HAP-1 (cell line): ENCODE measurements at regions not wholly inside any gene's neighbourhood (a gene's known extent, or its start where the extent isn't known, plus 50 kb on each side); places are given as distances from the start of the nearest gene placed in this dataset.

Experiments
- DNase-seq, 2 experiments: peaks; one replicate each; pipeline ENCODE4 v3.0.0-alpha.2; 2016 to 2020; ENCODE audit warnings: low spot score in 2 of 2
- H3K27me3 ChIP-seq: fragments of 250-450 bp; sonication (Bioruptor Pico); 2 replicates; pipeline ENCODE4 v1.5.1; 2020; ENCODE audit warnings: low read depth, mild to moderate bottlenecking, moderate library complexity
- H3K36me3 ChIP-seq: fragments of 250-450 bp; sonication (Bioruptor Pico); replicated peaks from 2 replicates; pipeline ENCODE4 v1.5.1; 2020; ENCODE audit warnings: mild to moderate bottlenecking
- H3K4me1 ChIP-seq: fragments of 250-450 bp; sonication (Bioruptor Pico); 2 replicates; pipeline ENCODE4 v1.5.1; 2020; ENCODE audit warnings: mild to moderate bottlenecking
- H3K4me3 ChIP-seq: fragments of 250-450 bp; sonication (Bioruptor Pico); 2 replicates; pipeline ENCODE4 v1.5.1; 2020; ENCODE audit warnings: mild to moderate bottlenecking, moderate library complexity
- H3K9me3 ChIP-seq: fragments of 250-450 bp; sonication (Bioruptor Pico); 2 replicates; pipeline ENCODE4 v1.5.1; 2020; ENCODE audit warnings: mild to moderate bottlenecking, moderate library complexity
- in situ Hi-C: fragments of 300-500 bp; cut with MboI; formaldehyde crosslinking; loops from 3 replicates; pipeline ENCODE4 v1.14.3; 2020; ENCODE audit warnings: low sequenced_read_pairs, inconsistent platforms, mixed read lengths

DNA sequence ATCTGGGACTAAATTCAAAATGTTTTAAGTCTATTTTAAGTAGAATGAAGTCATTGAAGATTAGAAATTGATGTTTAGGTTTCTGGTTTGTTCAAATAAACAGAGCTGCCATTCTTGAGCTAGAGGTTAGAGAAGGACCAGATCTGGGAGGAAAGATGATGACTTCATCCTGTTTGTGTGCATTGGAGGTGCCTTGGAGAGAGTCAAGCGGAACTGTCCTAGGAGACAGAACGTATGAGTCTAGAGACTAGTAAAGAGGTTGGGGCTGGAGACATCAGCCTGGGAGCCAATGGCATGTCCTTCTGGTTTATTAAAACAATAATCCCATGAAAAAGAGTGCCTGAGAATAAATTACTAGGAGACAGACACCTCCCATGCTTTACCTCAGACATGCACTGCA is 303.4 kb downstream of the KBTBD8 start:
- no peaks in the 10 kb centered on the region for H3K9me3 ChIP-seq
- H3K4me1 ChIP-seq = peaks cover 9% of the 10 kb centered on the region
- H3K36me3 ChIP-seq = no peaks in the 10 kb centered on the region
- in situ Hi-C loops = no loop called here
- no peak for DNase-seq
- no peak overlapping the region for H3K4me3 ChIP-seq
- peaks cover 2% of the 10 kb centered on the region; the same call in 1 of the 2 replicates for H3K27me3 ChIP-seq

- H3K27me3 ChIP-seq = peaks cover 2% of the 10 kb centered on the region; the same call in 1 of the 2 replicates
These were observed 304.4 kb downstream of the KBTBD8 start for GRCh38 chr3:67302489-67302888.

GRCh38 chr3:67305160-67305559 is 307.1 kb downstream of the KBTBD8 start:
- in situ Hi-C loops = no loop called here
- Histone ChIP-seq H3K27me3 (peaks cover 2% of the 10 kb centered on the region; the same call in 1 of the 2 replicates), H3K4me1 (peaks cover 9% of the 10 kb centered on the region), H3K36me3 (no peaks in the 10 kb centered on the region), H3K4me3 (no peak overlapping the region), H3K9me3 (no peaks in the 10 kb centered on the region)
- DNase-seq = no peak

More at GRCh38 chr3:67302489-67302888, 304.4 kb downstream of the KBTBD8 start:
- H3K4me3 ChIP-seq = no peak overlapping the region
- H3K36me3 ChIP-seq = no peaks in the 10 kb centered on the region
- peaks cover 9% of the 10 kb centered on the region for H3K4me1 ChIP-seq
- no peaks in the 10 kb centered on the region for H3K9me3 ChIP-seq
- in situ Hi-C loops = no loop called here
- no peak for DNase-seq

- Histone ChIP-seq H3K4me3 (no peak overlapping the region), H3K9me3 (no peaks in the 10 kb centered on the region), H3K4me1 (peaks cover 9% of the 10 kb centered on the region), H3K36me3 (no peaks in the 10 kb centered on the region), H3K27me3 (peaks cover 2% of the 10 kb centered on the region; the same call in 1 of the 2 replicates)
- in situ Hi-C loops = no loop called here
- DNase-seq = peak; percentile 14 to 64
These were observed 307.8 kb downstream of the KBTBD8 start for GRCh38 chr3:67305922-67306321.

DNA sequence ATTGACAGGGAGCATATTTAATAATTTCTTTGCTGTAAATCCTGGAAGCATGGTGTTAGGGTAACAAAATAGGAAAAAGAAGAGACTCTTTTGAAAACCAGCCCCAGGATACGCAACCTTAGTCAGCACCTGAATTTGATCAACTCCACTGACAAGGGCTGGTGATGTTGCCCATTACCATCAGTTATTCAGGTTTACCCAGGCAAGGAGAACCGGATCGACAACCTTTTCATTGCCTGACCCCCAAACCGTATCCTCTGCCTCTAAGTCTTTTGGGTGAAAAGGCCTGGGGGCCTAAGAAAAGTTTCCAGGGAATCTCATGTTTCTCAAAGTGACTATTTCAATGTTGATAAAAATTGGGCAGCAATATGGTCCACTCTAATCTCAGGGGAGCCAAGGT is 313.3 kb downstream of the KBTBD8 start:
- Histone ChIP-seq H3K9me3 (no peaks in the 10 kb centered on the region), H3K4me3 (no peak overlapping the region), H3K4me1 (peaks cover 7% of the 10 kb centered on the region), H3K27me3 (no peaks in the 10 kb centered on the region), H3K36me3 (no peaks in the 10 kb centered on the region)
- in situ Hi-C loops = no loop called here
- no peak for DNase-seq

GRCh38 chr3:67312155-67312554 is 314.0 kb downstream of the KBTBD8 start:
- no peaks in the 10 kb centered on the region for H3K9me3 ChIP-seq
- in situ Hi-C loops = no loop called here

DNA sequence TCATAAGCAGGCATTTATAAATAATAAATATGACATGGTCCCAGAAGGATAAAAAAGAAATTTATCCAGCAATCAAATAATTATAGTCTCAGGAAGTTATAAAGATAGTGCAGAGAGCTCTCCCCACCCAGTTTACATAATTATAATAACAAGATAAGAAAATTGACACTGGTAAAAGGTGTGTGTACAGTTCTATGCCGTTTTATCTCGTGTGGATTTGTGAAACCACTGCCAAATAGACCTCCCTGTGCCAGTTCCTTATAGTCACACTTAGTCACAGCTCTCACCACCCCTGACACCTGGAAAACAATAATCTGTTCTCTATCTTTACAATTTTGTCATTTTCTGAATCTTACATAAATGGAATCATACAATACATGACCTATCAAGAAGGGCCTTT is 320.1 kb downstream of the KBTBD8 start:
- in situ Hi-C loops = no loop called here
- Histone ChIP-seq H3K27me3 (peaks cover 5% of the 10 kb centered on the region), H3K9me3 (no peaks in the 10 kb centered on the region), H3K4me1 (0 out of 2 replicates have a peak, but pooled peaks cover 2% of the 10 kb centered on the region), H3K4me3 (no peak overlapping the region), H3K36me3 (no peaks in the 10 kb centered on the region; the same call in 1 of the 2 replicates)
- no peak for DNase-seq

More at GRCh38 chr3:67312155-67312554, 314.0 kb downstream of the KBTBD8 start:
- no peak overlapping the region for H3K4me3 ChIP-seq
- peak in 1 of 2 experiments; percentile 7 for DNase-seq
- no peaks in the 10 kb centered on the region for H3K27me3 ChIP-seq
- H3K36me3 ChIP-seq = no peaks in the 10 kb centered on the region
- H3K4me1 ChIP-seq = peaks cover 7% of the 10 kb centered on the region; the same call in 1 of the 2 replicates

- Histone ChIP-seq H3K27me3 (no peaks in the 10 kb centered on the region), H3K4me3 (no peak overlapping the region), H3K36me3 (no peaks in the 10 kb centered on the region; the same call in 1 of the 2 replicates), H3K9me3 (no peaks in the 10 kb centered on the region), H3K4me1 (no peaks in the 10 kb centered on the region)
- in situ Hi-C loops = no loop called here
- DNase-seq = no peak
These were observed 326.4 kb downstream of the KBTBD8 start for GRCh38 chr3:67324554-67324953.
